K562 (cell line): ENCODE measurements at regions not wholly inside any gene's neighbourhood (a gene's known extent, or its start where the extent isn't known, plus 50 kb on each side); places are given as distances from the start of the nearest gene placed in this dataset.

Source experiments
- ATAC-seq: fragments of 200-7000 bp; cut with Tn5 transposase; 3 replicates; pipeline ENCODE4 v1.9.1; 2020; ENCODE audit warnings: moderate library complexity
- BruUV-seq: library from RNA; stranded (reverse); fragments of 400-500 nt; replicated peaks from 2 replicates; lab custom pipeline; 2021; lab: Mats Ljungman, UMichigan
- CTCF ChIA-PET: fragments of 300-600 bp; formaldehyde crosslinking; extraction: SDS; loops from one replicate; lab custom pipeline; 2021; ENCODE audit warnings: low intra/inter-chr PET ratio; lab: Yijun Ruan, JAX
- POLR2A ChIA-PET: fragments of 300-600, 350-650 bp; sonication (Branson Sonifier 250); formaldehyde crosslinking; extraction: SDS; loops from one replicate; lab custom pipeline; 2021; ENCODE audit warnings: antibody characterized with exemption, inconsistent platforms; lab: Yijun Ruan, JAX
- DNase-seq, 4 experiments: peaks; one replicate each; pipeline versions ENCODE4 v3.0.0 to v3.0.0-alpha.2; 2011 to 2018; ENCODE audit warnings: low spot score in 3 of 4, mixed read lengths in 3 of 4; ENCODE audit errors: extremely low read depth in 1 of 4
- FAIRE-seq: peaks from 2 replicates; lab custom pipeline; 2011; peaks lifted over from hg19 to GRCh38; lab: Jason Lieb, UNC
- H2AFZ ChIP-seq: 2 replicates; pipeline ENCODE4 v1.6.0; 2011; ENCODE audit warnings: low read depth, low read length, control low read depth, inconsistent platforms
- H3K27ac ChIP-seq: fragments of 200-600 bp; 3 replicates; pipeline ENCODE4 v1.8.0; 2011; ENCODE audit warnings: low read depth, mild to moderate bottlenecking, control low read depth, inconsistent platforms, low read length, moderate library complexity, mixed read lengths; ENCODE audit errors: extremely low read depth
- H3K27me3 ChIP-seq, 2 experiments: fragments of 300-600 bp in 1 of 2; 2 replicates in 1 of 2; 3 replicates in 1 of 2; pipeline versions ENCODE4 v1.6.0 to v1.8.0; 2011; ENCODE audit warnings: inconsistent platforms in 2 of 2, low read length in 2 of 2, mild to moderate bottlenecking in 1 of 2, mixed read lengths in 1 of 2, moderate library complexity in 1 of 2; ENCODE audit not compliant: control insufficient read depth in 2 of 2, insufficient read depth in 2 of 2
- H3K36me3 ChIP-seq: fragments of 300-600 bp; 3 replicates; pipeline ENCODE4 v1.8.0; 2011; ENCODE audit warnings: mild to moderate bottlenecking, low read length, inconsistent platforms; ENCODE audit not compliant: control insufficient read depth, insufficient read depth
- H3K4me1 ChIP-seq, 2 experiments: fragments of 200-600 bp in 1 of 2; replicated peaks in 1 of 2; 2 replicates in 1 of 2; 3 replicates in 1 of 2; pipeline versions ENCODE4 v1.5.1 to v1.8.0; 2011; ENCODE audit warnings: inconsistent platforms in 2 of 2, low read length in 2 of 2, mild to moderate bottlenecking in 1 of 2, mixed read lengths in 1 of 2, moderate library complexity in 1 of 2; ENCODE audit not compliant: control insufficient read depth in 2 of 2, insufficient read depth in 2 of 2
- H3K4me2 ChIP-seq: 2 replicates; pipeline ENCODE4 v1.6.1; 2011; ENCODE audit warnings: low read length, control low read depth, inconsistent platforms, mixed read lengths; ENCODE audit not compliant: insufficient read depth
- H3K4me3 ChIP-seq: fragments of 200-600 bp; sonication (generic), shearing (Covaris generic); 2 replicates; pipeline ENCODE4 v1.5.1; 2016; ENCODE audit warnings: control low read depth, inconsistent platforms
- H3K79me2 ChIP-seq: fragments of 200-600 bp; 3 replicates; pipeline ENCODE4 v1.8.0; 2011; ENCODE audit warnings: low read length, inconsistent platforms; ENCODE audit not compliant: control insufficient read depth, insufficient read depth
- H3K9ac ChIP-seq, 2 experiments: 2 replicates each; pipeline versions ENCODE4 v1.6.0 to v1.6.1; 2011; ENCODE audit warnings: low read depth in 2 of 2, low read length in 2 of 2, control low read depth in 1 of 2, inconsistent platforms in 1 of 2, mild to moderate bottlenecking in 1 of 2, mixed read lengths in 1 of 2; ENCODE audit not compliant: insufficient read depth in 1 of 2
- H3K9me1 ChIP-seq: one replicate; pipeline ENCODE4 v1.6.0; 2011; ENCODE audit warnings: inconsistent platforms, mild to moderate bottlenecking, low read length, moderate library complexity; ENCODE audit not compliant: control insufficient read depth, insufficient read depth
- H3K9me3 ChIP-seq: replicated peaks from 2 replicates; pipeline ENCODE4 v1.5.1; 2011; ENCODE audit warnings: low read depth, low read length, inconsistent platforms; ENCODE audit not compliant: control insufficient read depth, insufficient read depth
- H4K20me1 ChIP-seq: replicated peaks from 2 replicates; pipeline ENCODE4 v1.6.1; 2011; ENCODE audit warnings: low read length, inconsistent platforms, mixed read lengths; ENCODE audit not compliant: control insufficient read depth, insufficient read depth
- BDP1 ChIP-seq: IDR thresholded peaks from 3 replicates; pipeline ENCODE4 v1.6.1; 2011; ENCODE audit not compliant: insufficient read length, insufficient read depth
- CBX5 ChIP-seq: IDR thresholded peaks from 2 replicates; pipeline ENCODE4 v1.6.1; 2014; ENCODE audit warnings: low read depth, borderline replicate concordance
- FOXA1 ChIP-seq: fragments of 450-650 bp; IDR thresholded peaks from 2 replicates; pipeline ENCODE4 v1.6.1; 2016; ENCODE audit warnings: mild to moderate bottlenecking, borderline replicate concordance
- GATA2 ChIP-seq: sonication (generic); formaldehyde crosslinking; IDR thresholded peaks from 2 replicates; pipeline ENCODE4 v1.4.0; 2020; ENCODE audit warnings: mild to moderate bottlenecking, missing genetic modification reagents
- GTF2F1 ChIP-seq: IDR thresholded peaks from 2 replicates; pipeline ENCODE4 v1.6.1; 2011; ENCODE audit warnings: low read depth, low read length, improper control_type of control experiment
- JUND ChIP-seq, 2 experiments: IDR thresholded peaks; 2 replicates in 1 of 2; 3 replicates in 1 of 2; pipeline ENCODE4 v1.6.1; 2011; ENCODE audit warnings: borderline replicate concordance in 2 of 2, low read depth in 2 of 2, low read length in 2 of 2, improper control_type of control experiment in 1 of 2, missing biosample characterization in 1 of 2, missing genetic modification characterization in 1 of 2, missing genetic modification reagents in 1 of 2
- MIER1 ChIP-seq: fragments of 450-650 bp; IDR thresholded peaks from 2 replicates; pipeline ENCODE4 v1.6.1; 2016; ENCODE audit warnings: antibody characterized with exemption, mild to moderate bottlenecking, low read depth
- MYNN ChIP-seq, 2 experiments: sonication (generic); formaldehyde crosslinking in 1 of 2; IDR thresholded peaks; 2 replicates each; pipeline versions ENCODE4 v1.5.0 to v1.6.1; 2016 to 2020; ENCODE audit warnings: antibody characterized with exemption in 1 of 2, missing genetic modification reagents in 1 of 2
- POLR2B ChIP-seq: fragments of 450-650 bp; IDR thresholded peaks from 2 replicates; pipeline ENCODE4 v1.6.1; 2018; ENCODE audit warnings: low read depth; ENCODE audit not compliant: partially characterized antibody
- SLC30A9 ChIP-seq: fragments of 250-450 bp; sonication (Bioruptor Pico); IDR thresholded peaks from 2 replicates; pipeline ENCODE4 v1.8.0; 2022; ENCODE audit warnings: mild to moderate bottlenecking, moderate library complexity
- SNIP1 ChIP-seq: fragments of 450-650 bp; IDR thresholded peaks from 2 replicates; pipeline ENCODE4 v1.7.1; 2017; ENCODE audit warnings: low read depth, mild to moderate bottlenecking
- STAT5A ChIP-seq: IDR thresholded peaks from 2 replicates; pipeline ENCODE4 v1.6.1; 2012; ENCODE audit warnings: low read length, inconsistent platforms, borderline replicate concordance
- TAF15 ChIP-seq: fragments of 200-400 bp; formaldehyde crosslinking; IDR thresholded peaks from 2 replicates; pipeline ENCODE4 v1.6.1; 2017; ENCODE audit warnings: mild to moderate bottlenecking, low read depth, low read length, moderate library complexity
- TBP ChIP-seq: optimal IDR thresholded peaks from 2 replicates; pipeline ENCODE3; 2011; ENCODE audit warnings: low read depth, low read length, improper control_type of control experiment
- ZC3H8 ChIP-seq: fragments of 450-650 bp; IDR thresholded peaks from 2 replicates; pipeline ENCODE4 v1.6.1; 2017
- ZNF143 ChIP-seq: sonication (generic); formaldehyde crosslinking; IDR thresholded peaks from 2 replicates; pipeline ENCODE4 v1.9.0; 2022; ENCODE audit warnings: mild to moderate bottlenecking, missing genetic modification reagents
- ZNF184 ChIP-seq: sonication (generic); formaldehyde crosslinking; IDR thresholded peaks from 2 replicates; pipeline ENCODE4 v1.5.0; 2020; ENCODE audit warnings: missing genetic modification reagents
- WGBS: fragments of 100-300 bp; shearing (Covaris generic); methylation state at CpG from one replicate; pipeline ENCODE4 v1.1.6; 2016; ENCODE audit warnings: low coverage, mixed read lengths; ENCODE audit not compliant: insufficient coverage; ENCODE audit errors: missing lambda C conversion rate; 5-methylcytosine and 5-hydroxymethylcytosine counted together
- in situ Hi-C: fragments of 300-500 bp; cut with MboI; formaldehyde crosslinking; loops from 4 replicates; pipeline ENCODE4 v1.15.0; 2018; ENCODE audit warnings: inconsistent platforms, mixed read lengths
- intact Hi-C: fragments of 100-400 bp; cut with micrococcal nuclease; formaldehyde crosslinking; loops from 2 replicates; pipeline ENCODE4 v1.14.2; 2022
- TF ChIP-seq, protein P1 (sequence below): sonication (generic); formaldehyde crosslinking; IDR thresholded peaks from 2 replicates; pipeline ENCODE4 v1.8.0; 2022; ENCODE audit warnings: mild to moderate bottlenecking, low read depth, missing genetic modification reagents

DNA sequence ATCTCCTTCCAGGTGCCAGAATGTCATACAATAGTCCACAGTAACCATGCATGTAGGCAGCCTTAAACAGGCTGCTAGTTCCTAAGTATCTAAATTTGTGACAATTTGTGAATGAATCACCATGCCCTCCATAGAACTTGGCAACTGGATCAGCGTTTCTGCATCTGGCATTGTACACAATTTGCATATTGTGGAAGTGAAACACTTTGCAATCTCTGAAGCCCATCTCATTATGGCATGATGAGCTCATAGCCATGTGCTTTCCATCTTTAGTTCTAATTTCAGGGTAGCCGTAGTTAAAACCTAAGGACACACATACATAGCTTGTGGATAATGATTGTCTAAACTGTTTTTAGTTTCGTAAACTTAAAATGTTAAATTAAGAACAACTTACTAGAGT is 573.6 kb downstream of the PPP4R3C start:
- H3K4me1 ChIP-seq = no peaks in the 10 kb centered on the region
- no peaks in the 10 kb centered on the region for H3K9me3 ChIP-seq
- TF ChIP-seq GTF2F1 (no peak), SNIP1 (no peak), ZNF184 (no peak), TBP (no peak), BDP1 (no peak), JUND (IDR thresholded peaks at IDR 0.05; ENCODE audit: borderline replicate concordance, low read depth, low read length) (no peak), JUND (tag; IDR thresholded peaks at IDR 0.05; ENCODE audit: borderline replicate concordance, low read depth, low read length) (no peak), ZNF143 (CRISPR knock-in tag) (no peak), FOXA1 (no peak), POLR2B (no peak), GATA2 (CRISPR knock-in tag) (no peak), SLC30A9 (no peak), STAT5A (no peak), CBX5 (no peak), MIER1 (no peak), MYNN (IDR thresholded peaks at IDR 0.05) (no peak), MYNN (CRISPR knock-in tag; IDR thresholded peaks at IDR 0.05) (no peak), TAF15 (no peak), ZC3H8 (no peak)
- TF ChIP-seq, protein P1, sequence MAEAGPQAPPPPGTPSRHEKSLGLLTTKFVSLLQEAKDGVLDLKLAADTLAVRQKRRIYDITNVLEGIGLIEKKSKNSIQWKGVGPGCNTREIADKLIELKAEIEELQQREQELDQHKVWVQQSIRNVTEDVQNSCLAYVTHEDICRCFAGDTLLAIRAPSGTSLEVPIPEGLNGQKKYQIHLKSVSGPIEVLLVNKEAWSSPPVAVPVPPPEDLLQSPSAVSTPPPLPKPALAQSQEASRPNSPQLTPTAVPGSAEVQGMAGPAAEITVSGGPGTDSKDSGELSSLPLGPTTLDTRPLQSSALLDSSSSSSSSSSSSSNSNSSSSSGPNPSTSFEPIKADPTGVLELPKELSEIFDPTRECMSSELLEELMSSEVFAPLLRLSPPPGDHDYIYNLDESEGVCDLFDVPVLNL (CRISPR knock-in tag) = no peak
- TF ChIP-seq, all 486 proteins: peak for 0
- ChIA-PET POLR2A (no interaction called here), CTCF (no interaction called here)
- no TSS peak for BruUV-seq
- H3K36me3 ChIP-seq = no peaks in the 10 kb centered on the region
- no peaks in the 10 kb centered on the region for H3K9me1 ChIP-seq
- WGBS = 0% methylated on average over 3 of the region's 3 CpGs
- FAIRE-seq (no peak), ATAC-seq (no peak), DNase-seq (no peak)
- H3K27me3 ChIP-seq = no peaks in the 10 kb centered on the region
- intact Hi-C loops (no loop called here), in situ Hi-C loops (no loop called here)
- no peak overlapping the region for H3K4me2 ChIP-seq
- no peak overlapping the region for H3K27ac ChIP-seq
- no peak overlapping the region for H3K9ac ChIP-seq
- no peak overlapping the region for H3K4me3 ChIP-seq
- no peak overlapping the region for H2AFZ ChIP-seq
- no peaks in the 10 kb centered on the region for H4K20me1 ChIP-seq
- H3K79me2 ChIP-seq = no peaks in the 10 kb centered on the region
